ENCODE measurements at regions not wholly inside any gene's neighbourhood (a gene's known extent, or its start where the extent isn't known, plus 50 kb on each side); places are given as distances from the start of the nearest gene placed in this dataset.

GRCh38 chr15:79171320-79172031 is 80.9 kb upstream of the RASGRF1 start:
- Histone ChIP-seq H3K9me3 (no peaks in the 10 kb centered on the region), H3K36me3 (no peaks in the 10 kb centered on the region), H3K27ac (no peak overlapping the region), H3K4me1 (no peaks in the 10 kb centered on the region), H3K4me3 (no peak overlapping the region), H3K27me3 (replicated peaks in 1 of 7) (peaks cover 0 to 82% (median 7%) of the 10 kb centered on the region in 7 donors)
- TF ChIP-seq POLR2A (IDR thresholded peaks at IDR 0.05) (no peak), POLR2AphosphoS5 (IDR thresholded peaks at IDR 0.05) (no peak)
- TF ChIP-seq, protein P1, sequence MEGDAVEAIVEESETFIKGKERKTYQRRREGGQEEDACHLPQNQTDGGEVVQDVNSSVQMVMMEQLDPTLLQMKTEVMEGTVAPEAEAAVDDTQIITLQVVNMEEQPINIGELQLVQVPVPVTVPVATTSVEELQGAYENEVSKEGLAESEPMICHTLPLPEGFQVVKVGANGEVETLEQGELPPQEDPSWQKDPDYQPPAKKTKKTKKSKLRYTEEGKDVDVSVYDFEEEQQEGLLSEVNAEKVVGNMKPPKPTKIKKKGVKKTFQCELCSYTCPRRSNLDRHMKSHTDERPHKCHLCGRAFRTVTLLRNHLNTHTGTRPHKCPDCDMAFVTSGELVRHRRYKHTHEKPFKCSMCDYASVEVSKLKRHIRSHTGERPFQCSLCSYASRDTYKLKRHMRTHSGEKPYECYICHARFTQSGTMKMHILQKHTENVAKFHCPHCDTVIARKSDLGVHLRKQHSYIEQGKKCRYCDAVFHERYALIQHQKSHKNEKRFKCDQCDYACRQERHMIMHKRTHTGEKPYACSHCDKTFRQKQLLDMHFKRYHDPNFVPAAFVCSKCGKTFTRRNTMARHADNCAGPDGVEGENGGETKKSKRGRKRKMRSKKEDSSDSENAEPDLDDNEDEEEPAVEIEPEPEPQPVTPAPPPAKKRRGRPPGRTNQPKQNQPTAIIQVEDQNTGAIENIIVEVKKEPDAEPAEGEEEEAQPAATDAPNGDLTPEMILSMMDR (IDR thresholded peaks at IDR 0.05 in 8 of 11, conservative IDR thresholded peaks at IDR 0.05 in 3 of 11): no peak
- 52 to 60% (median 58%) methylated on average over 11 of the region's 11 CpGs for WGBS, 5 donors
- no peak for DNase-seq
- intact Hi-C loops (cut with DNase I; ENCODE audit: low total_unique reads): no loop called here

GRCh38 chr15:79170256-79170664 is 79.7 kb upstream of the RASGRF1 start:
- Histone ChIP-seq H3K4me1 (no peaks in the 10 kb centered on the region), H3K27ac (no peak overlapping the region), H3K4me3 (no peak overlapping the region), H3K36me3 (no peaks in the 10 kb centered on the region), H3K27me3 (replicated peaks in 1 of 7) (peaks cover 0 to 75% (median 7%) of the 10 kb centered on the region in 7 donors), H3K9me3 (no peaks in the 10 kb centered on the region)
- TF ChIP-seq POLR2A (IDR thresholded peaks at IDR 0.05) (no peak), POLR2AphosphoS5 (IDR thresholded peaks at IDR 0.05) (no peak)
- TF ChIP-seq, protein P1 (IDR thresholded peaks at IDR 0.05 in 8 of 11, conservative IDR thresholded peaks at IDR 0.05 in 3 of 11): no peak
- no peak for DNase-seq
- 51 to 62% (median 56%) methylated on average over 5 to 6 of the region's 6 CpGs for WGBS, 5 donors
- intact Hi-C loops (cut with DNase I; ENCODE audit: low total_unique reads): no loop called here

DNA sequence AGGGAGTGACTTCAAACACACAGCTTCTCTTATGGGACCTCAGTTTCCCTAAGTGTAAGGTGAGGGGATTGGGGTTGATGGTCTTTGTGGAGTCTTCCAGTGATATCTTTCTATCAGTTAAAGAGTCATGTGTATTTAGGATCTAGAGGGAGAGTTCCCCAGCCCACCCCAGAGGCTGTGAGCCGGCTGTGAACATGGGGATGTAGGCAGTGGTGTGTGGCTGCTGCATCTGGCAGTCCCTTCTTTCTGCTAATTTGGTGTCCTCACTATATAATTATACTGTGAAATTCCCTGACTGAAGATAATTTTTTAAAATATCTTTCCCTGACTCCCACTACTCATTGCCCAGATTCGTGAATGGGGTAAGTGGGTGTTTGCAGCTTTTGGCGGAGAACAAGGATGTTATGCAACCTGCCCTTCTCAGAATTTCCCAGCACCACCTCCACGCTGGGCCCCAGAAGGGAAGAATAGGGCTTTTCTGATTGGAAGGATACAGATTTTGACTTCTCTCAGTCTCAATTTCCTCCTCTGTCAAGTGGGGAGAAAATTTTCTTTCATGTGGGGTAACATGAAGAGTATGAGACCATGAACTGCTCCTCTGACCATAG is 79.0 kb upstream of the RASGRF1 start:
- intact Hi-C loops (cut with DNase I; ENCODE audit: low total_unique reads): no loop called here
- TF ChIP-seq, protein P1 (IDR thresholded peaks at IDR 0.05 in 8 of 11, conservative IDR thresholded peaks at IDR 0.05 in 3 of 11): no peak
- TF ChIP-seq POLR2AphosphoS5 (IDR thresholded peaks at IDR 0.05): no peak
- no peak for TF ChIP-seq POLR2A (IDR thresholded peaks at IDR 0.05)
- Histone ChIP-seq H3K36me3 (no peaks in the 10 kb centered on the region), H3K27ac (no peak overlapping the region), H3K27me3 (replicated peaks in 1 of 7) (peaks cover 0 to 70% (median 7%) of the 10 kb centered on the region in 7 donors), H3K4me1 (no peaks in the 10 kb centered on the region), H3K9me3 (no peaks in the 10 kb centered on the region), H3K4me3 (no peak overlapping the region)
- DNase-seq: no peak
- WGBS, 5 donors: 44 to 61% (median 58%) methylated on average over 4 of the region's 4 CpGs

GRCh38 chr15:79168922-79169456 is 78.4 kb upstream of the RASGRF1 start:
- no peak overlapping the region for H3K4me3 ChIP-seq
- DNase-seq: no peak
- H3K27me3 ChIP-seq (replicated peaks in 1 of 7): peaks cover 0 to 67% (median 7%) of the 10 kb centered on the region in 7 donors
- no peaks in the 10 kb centered on the region for H3K36me3 ChIP-seq
- TF ChIP-seq, protein P1 (IDR thresholded peaks at IDR 0.05 in 8 of 11, conservative IDR thresholded peaks at IDR 0.05 in 3 of 11): no peak
- TF ChIP-seq POLR2AphosphoS5 (IDR thresholded peaks at IDR 0.05) (no peak), POLR2A (IDR thresholded peaks at IDR 0.05) (no peak)
- H3K27ac ChIP-seq: no peak overlapping the region
- no peaks in the 10 kb centered on the region for H3K9me3 ChIP-seq
- no peaks in the 10 kb centered on the region for H3K4me1 ChIP-seq
- 27 to 42% (median 32%) methylated on average over 6 of the region's 6 CpGs for WGBS, 5 donors
- intact Hi-C loops (cut with DNase I; ENCODE audit: low total_unique reads): no loop called here
